H1 (cell line): ENCODE measurements at regions not wholly inside any gene's neighbourhood (a gene's known extent, or its start where the extent isn't known, plus 50 kb on each side); places are given as distances from the start of the nearest gene placed in this dataset.

ENCODE experiments used
- CTCF ChIA-PET: fragments of 300-600 bp; sonication (Branson Sonifier 250); formaldehyde crosslinking; loops from one replicate; lab custom pipeline; 2021; ENCODE audit not compliant: partially characterized antibody; lab: Charles Lee
- POLR2A ChIA-PET: fragments of 300-600 bp; sonication (Branson Sonifier 250); formaldehyde crosslinking; loops from one replicate; lab custom pipeline; 2021; ENCODE audit warnings: inconsistent platforms; ENCODE audit not compliant: partially characterized antibody; lab: Charles Lee
- DNase-seq, 2 experiments: peaks; one replicate each; pipeline versions ENCODE4 v3.0.0 to v3.0.0-alpha.2; 2010 to 2022; ENCODE audit warnings: low spot score in 2 of 2, low read depth in 1 of 2, mixed read lengths in 1 of 2
- FAIRE-seq: peaks from 2 replicates; lab custom pipeline; 2011; peaks lifted over from hg19 to GRCh38; lab: Jason Lieb, UNC
- H2AFZ ChIP-seq: 2 replicates; pipeline ENCODE4 v1.8.1; 2012; ENCODE audit warnings: low read length, inconsistent platforms
- H2AK5ac ChIP-seq: 2 replicates; pipeline ENCODE4 v1.6.1; 2013; ENCODE audit warnings: low read depth, low read length
- H2BK120ac ChIP-seq: replicated peaks from 2 replicates; pipeline ENCODE3; 2013; ENCODE audit warnings: low read depth, low read length, inconsistent platforms
- H2BK12ac ChIP-seq: 2 replicates; pipeline ENCODE4 v1.6.1; 2013; ENCODE audit warnings: low read depth, low read length
- H2BK15ac ChIP-seq: 2 replicates; pipeline ENCODE4 v1.6.1; 2013; ENCODE audit warnings: low read length
- H2BK20ac ChIP-seq: 2 replicates; pipeline ENCODE4 v1.6.1; 2013; ENCODE audit warnings: low read length
- H2BK5ac ChIP-seq: 2 replicates; pipeline ENCODE4 v1.6.1; 2013; ENCODE audit warnings: low read depth, low read length
- H3K14ac ChIP-seq: 2 replicates; pipeline ENCODE4 v1.6.1; 2013; ENCODE audit warnings: inconsistent platforms; ENCODE audit not compliant: insufficient read length
- H3K18ac ChIP-seq: 2 replicates; pipeline ENCODE4 v1.6.1; 2013; ENCODE audit warnings: low read length; ENCODE audit errors: extremely low read depth
- H3K23ac ChIP-seq: 2 replicates; pipeline ENCODE4 v1.6.1; 2013; ENCODE audit warnings: inconsistent platforms; ENCODE audit not compliant: insufficient read length
- H3K23me2 ChIP-seq: 2 replicates; pipeline ENCODE4 v1.6.1; 2013; ENCODE audit warnings: low read depth, low read length
- H3K27ac ChIP-seq: 2 replicates; pipeline ENCODE4 v1.6.1; 2011; ENCODE audit warnings: low read depth, low read length, inconsistent platforms
- H3K27me3 ChIP-seq, 4 experiments: replicated peaks in 1 of 4; 1 replicate in 1 of 4; 2 replicates in 3 of 4; pipeline versions ENCODE4 v1.6.1 to v1.8.1; 2011 to 2013; ENCODE audit warnings: low read length in 3 of 4, mild to moderate bottlenecking in 3 of 4, inconsistent platforms in 2 of 4, mixed read lengths in 2 of 4, moderate library complexity in 1 of 4; ENCODE audit not compliant: control insufficient read depth in 3 of 4, insufficient read depth in 3 of 4; ENCODE audit errors: extremely low read depth in 1 of 4
- H3K36me3 ChIP-seq, 4 experiments: 2 replicates each; pipeline versions ENCODE4 v1.6.1 to v1.8.1; 2011 to 2013; ENCODE audit warnings: mild to moderate bottlenecking in 4 of 4, low read length in 3 of 4, moderate library complexity in 2 of 4, control low read depth in 1 of 4, inconsistent platforms in 1 of 4; ENCODE audit not compliant: insufficient read depth in 4 of 4, control insufficient read depth in 2 of 4
- H3K4ac ChIP-seq: replicated peaks from 2 replicates; pipeline ENCODE3; 2013; ENCODE audit warnings: low read length, low read depth, mixed read lengths, inconsistent platforms; ENCODE audit not compliant: insufficient read length
- H3K4me1 ChIP-seq, 4 experiments: replicated peaks in 1 of 4; 1 replicate in 1 of 4; 2 replicates in 3 of 4; pipeline versions ENCODE4 v1.6.1 to v1.8.1; 2011 to 2013; ENCODE audit warnings: low read length in 3 of 4, inconsistent platforms in 2 of 4, mixed read lengths in 1 of 4; ENCODE audit not compliant: insufficient read depth in 4 of 4, control insufficient read depth in 3 of 4
- H3K4me2 ChIP-seq, 2 experiments: 2 replicates each; pipeline versions ENCODE4 v1.6.1 to v1.8.1; 2011 to 2013; ENCODE audit warnings: low read depth in 2 of 2, low read length in 2 of 2, control low read depth in 1 of 2, inconsistent platforms in 1 of 2, mild to moderate bottlenecking in 1 of 2; ENCODE audit not compliant: insufficient read depth in 1 of 2
- H3K4me3 ChIP-seq, 4 experiments: fragments of 200-600, 300-600 bp in 1 of 4; sonication (generic), shearing (Covaris generic), sonication (Bioruptor Twin) in 1 of 4; 2 replicates each; pipeline versions ENCODE4 v1.5.1 to v1.8.1; 2011 to 2016; ENCODE audit warnings: low read length in 4 of 4, low read depth in 3 of 4, control low read depth in 2 of 4, inconsistent platforms in 2 of 4, mild to moderate bottlenecking in 2 of 4, mixed read lengths in 1 of 4, moderate library complexity in 1 of 4; ENCODE audit not compliant: insufficient read depth in 2 of 4; ENCODE audit errors: extremely low read depth in 1 of 4
- H3K56ac ChIP-seq: replicated peaks from 2 replicates; pipeline ENCODE3; 2013; ENCODE audit warnings: low read depth, mild to moderate bottlenecking, mixed read lengths, low read length, inconsistent platforms; ENCODE audit not compliant: insufficient read length
- H3K79me1 ChIP-seq: 2 replicates; pipeline ENCODE4 v1.6.1; 2013; ENCODE audit warnings: low read depth, low read length, control low read depth
- H3K79me2 ChIP-seq, 2 experiments: 2 replicates each; pipeline versions ENCODE4 v1.6.1 to v1.8.1; 2012 to 2013; ENCODE audit warnings: low read length in 2 of 2, mild to moderate bottlenecking in 2 of 2, inconsistent platforms in 1 of 2; ENCODE audit not compliant: insufficient read depth in 2 of 2, control insufficient read depth in 1 of 2
- H3K9ac ChIP-seq, 4 experiments: replicated peaks in 1 of 4; 1 replicate in 1 of 4; 2 replicates in 3 of 4; pipeline versions ENCODE4 v1.6.1 to v1.8.1; 2011 to 2013; ENCODE audit warnings: low read depth in 3 of 4, low read length in 3 of 4, control low read depth in 2 of 4, mild to moderate bottlenecking in 2 of 4, moderate library complexity in 2 of 4, inconsistent platforms in 1 of 4; ENCODE audit errors: extremely low read depth in 1 of 4
- H3K9me3 ChIP-seq, 2 experiments: 2 replicates each; pipeline versions ENCODE4 v1.6.1 to v1.8.1; 2012 to 2013; ENCODE audit warnings: mild to moderate bottlenecking in 2 of 2, moderate library complexity in 2 of 2, control low read depth in 1 of 2, inconsistent platforms in 1 of 2, low read depth in 1 of 2, low read length in 1 of 2, mixed read lengths in 1 of 2; ENCODE audit not compliant: insufficient read depth in 2 of 2
- H4K20me1 ChIP-seq, 2 experiments: replicated peaks in 1 of 2; 2 replicates each; pipeline versions ENCODE3 to v1.8.1; 2011 to 2013; ENCODE audit warnings: inconsistent platforms in 2 of 2, low read length in 2 of 2, mild to moderate bottlenecking in 1 of 2; ENCODE audit not compliant: insufficient read depth in 2 of 2, control insufficient read depth in 1 of 2
- H4K5ac ChIP-seq: 2 replicates; pipeline ENCODE4 v1.6.1; 2013; ENCODE audit warnings: low read length, low read depth, mixed read lengths, inconsistent platforms; ENCODE audit not compliant: insufficient read length
- H4K8ac ChIP-seq: 2 replicates; pipeline ENCODE4 v1.8.0; 2013; ENCODE audit warnings: mild to moderate bottlenecking, moderate library complexity, low read length, inconsistent platforms; ENCODE audit not compliant: insufficient read depth; ENCODE audit errors: extremely low read depth
- H4K91ac ChIP-seq: replicated peaks from 2 replicates; pipeline ENCODE3; 2013; ENCODE audit warnings: low read length, mixed read lengths, inconsistent platforms; ENCODE audit not compliant: insufficient read length
- ATF3 ChIP-seq: IDR thresholded peaks from 2 replicates; pipeline ENCODE4 v1.6.1; 2011; ENCODE audit warnings: low read depth, mild to moderate bottlenecking, low read length; ENCODE audit not compliant: insufficient read depth
- CHD1 ChIP-seq: IDR thresholded peaks from 2 replicates; pipeline ENCODE4 v1.6.1; 2012; ENCODE audit warnings: low read depth, low read length, improper control_type of control experiment
- CTBP2 ChIP-seq: IDR thresholded peaks from 2 replicates; pipeline ENCODE4 v1.7.0; 2011; ENCODE audit warnings: borderline replicate concordance, mild to moderate bottlenecking, moderate library complexity, mixed read lengths, low read length; ENCODE audit not compliant: insufficient read depth, insufficient read length
- E2F6 ChIP-seq: IDR thresholded peaks from 2 replicates; pipeline ENCODE4 v1.6.1; 2012; ENCODE audit warnings: inconsistent platforms
- EGR1 ChIP-seq: IDR thresholded peaks from 2 replicates; pipeline ENCODE4 v1.6.1; 2011; ENCODE audit warnings: low read depth, low read length, borderline replicate concordance
- POLR2A ChIP-seq, 2 experiments: IDR thresholded peaks; 1 replicate in 1 of 2; 2 replicates in 1 of 2; pipeline ENCODE4 v1.6.1; 2011; ENCODE audit warnings: low read depth in 2 of 2, low read length in 2 of 2, mild to moderate bottlenecking in 2 of 2; ENCODE audit errors: control extremely low read depth in 1 of 2
- POLR2AphosphoS5 ChIP-seq: IDR thresholded peaks from 2 replicates; pipeline ENCODE4 v1.6.1; 2011; ENCODE audit warnings: low read depth, low read length
- POU5F1 ChIP-seq: IDR thresholded peaks from 2 replicates; pipeline ENCODE4 v1.6.1; 2011; ENCODE audit warnings: low read depth, mild to moderate bottlenecking, low read length, moderate library complexity
- SIN3A ChIP-seq, 2 experiments: IDR thresholded peaks in 1 of 2; conservative IDR thresholded peaks in 1 of 2; 2 replicates each; pipeline ENCODE4 v1.6.1; 2011 to 2012; ENCODE audit warnings: low read length in 2 of 2, improper control_type of control experiment in 1 of 2, low read depth in 1 of 2, mild to moderate bottlenecking in 1 of 2
- SP4 ChIP-seq: IDR thresholded peaks from 2 replicates; pipeline ENCODE4 v1.6.1; 2012; ENCODE audit warnings: low read length, inconsistent platforms
- SUZ12 ChIP-seq: fragments of 200-600 bp; sonication (generic); IDR thresholded peaks from 2 replicates; pipeline ENCODE4 v1.6.1; 2012; ENCODE audit warnings: mild to moderate bottlenecking, inconsistent platforms, low read length, moderate library complexity, mixed read lengths
- ZNF274 ChIP-seq: IDR thresholded peaks from 2 replicates; pipeline ENCODE4 v1.7.0; 2012; ENCODE audit warnings: low read length, borderline replicate concordance; ENCODE audit errors: extremely low read depth
- WGBS, 2 experiments: shearing (Covaris generic) in 1 of 2; methylation state at CpG; one replicate each; pipeline versions ENCODE4 v1.1.6 to v1.1.7; 2013 to 2015; ENCODE audit warnings: low lambda C conversion rate in 2 of 2, mixed read lengths in 2 of 2, inconsistent platforms in 1 of 2, low coverage in 1 of 2, missing lambda C conversion rate in 1 of 2; ENCODE audit not compliant: insufficient replicate concordance in 2 of 2, insufficient coverage in 1 of 2, insufficient read length in 1 of 2; ENCODE audit errors: extremely low coverage in 1 of 2, missing lambda C conversion rate in 1 of 2; 5-methylcytosine and 5-hydroxymethylcytosine counted together

GRCh38 chr13:27349458-27349857 is 75.0 kb upstream of the GTF3A start:
- no peak overlapping the region for H3K4me2 ChIP-seq
- H4K5ac ChIP-seq: no peak overlapping the region
- no peak overlapping the region for H3K27ac ChIP-seq
- no peaks in the 10 kb centered on the region for H3K23me2 ChIP-seq
- no peaks in the 10 kb centered on the region for H3K36me3 ChIP-seq
- H3K56ac ChIP-seq: no peak overlapping the region
- no peak overlapping the region for H2BK15ac ChIP-seq
- peaks cover 0 to 3% (median 0%) of the 10 kb centered on the region in 4 experiments; a peak in 1 of 7 replicates for H3K4me1 ChIP-seq
- H3K4ac ChIP-seq: no peak overlapping the region
- no peaks in the 10 kb centered on the region; a peak in 1 of 4 replicates for H3K9me3 ChIP-seq
- ChIA-PET POLR2A (interaction anchor here (1.9 to 2.1 kb wide), 2 partner anchors 92 to 95 kb away, joined by 6 read pairs; no protein-coding TSS in a partner anchor), CTCF (interaction anchor here (0.6 to 9.1 kb wide), 11 partner anchors 11 to 403 kb away, joined by 3 to 95 read pairs (median 4); no protein-coding TSS in a partner anchor)
- no peak overlapping the region for H2AFZ ChIP-seq
- H3K79me1 ChIP-seq: no peaks in the 10 kb centered on the region
- no peaks in the 10 kb centered on the region for H4K20me1 ChIP-seq
- H3K18ac ChIP-seq: no peak overlapping the region
- H2BK5ac ChIP-seq: no peak overlapping the region
- H4K91ac ChIP-seq: no peak overlapping the region
- H3K9ac ChIP-seq: no peak overlapping the region
- WGBS, 2 experiments: 91% methylated on average over 3 of the region's 3 CpGs; no CpG with 5 or more reads in 1 of the 2 experiments
- H3K14ac ChIP-seq: no peak overlapping the region
- H3K79me2 ChIP-seq: no peaks in the 10 kb centered on the region
- no peak for FAIRE-seq
- no peak for TF ChIP-seq POLR2A (IDR thresholded peaks at IDR 0.05; ENCODE audit: control extremely low read depth in 1 of 2, low read depth in 2 of 2, low read length in 2 of 2)
- no peak for TF ChIP-seq SP4
- no peak for TF ChIP-seq POU5F1
- no peak for TF ChIP-seq SIN3A (conservative IDR thresholded peaks at IDR 0.05 in 1 of 2, IDR thresholded peaks at IDR 0.05 in 1 of 2; ENCODE audit: low read depth in 1 of 2, low read length in 2 of 2)
- TF ChIP-seq POLR2AphosphoS5: no peak
- TF ChIP-seq SUZ12: no peak
- TF ChIP-seq ATF3: no peak
- TF ChIP-seq E2F6: no peak
- TF ChIP-seq EGR1: no peak
- TF ChIP-seq CTBP2: no peak
- TF ChIP-seq ZNF274: no peak
- no peak for TF ChIP-seq CHD1
- no peak overlapping the region for H4K8ac ChIP-seq
- H2BK20ac ChIP-seq: no peak overlapping the region
- no peak overlapping the region for H2AK5ac ChIP-seq
- no peak overlapping the region for H2BK12ac ChIP-seq
- no peaks in the 10 kb centered on the region for H3K27me3 ChIP-seq
- H3K4me3 ChIP-seq: no peak overlapping the region
- H2BK120ac ChIP-seq: no peak overlapping the region
- no peak for DNase-seq
- H3K23ac ChIP-seq: no peak overlapping the region
